Fibroblast of lung (primary cell): ENCODE measurements at regions not wholly inside any gene's neighbourhood (a gene's known extent, or its start where the extent isn't known, plus 50 kb on each side); places are given as distances from the start of the nearest gene placed in this dataset.
"Not testable (repeated sequence)": the region's sequence is repeated elsewhere in the genome, so short reads cannot be mapped to it uniquely, and the experiment has no call there.

Source experiments
- DNase-seq, 2 donors: peaks; one replicate each; pipeline versions ENCODE4 v3.0.0 to v3.0.0-alpha.2; 2010; ENCODE audit warnings: low read depth in 2 of 2
- H2AFZ ChIP-seq: 2 replicates; pipeline ENCODE4 v1.5.1; 2012; ENCODE audit warnings: low read length, control low read depth, inconsistent platforms
- H3K27ac ChIP-seq: 2 replicates; pipeline ENCODE4 v1.5.1; 2011; ENCODE audit warnings: low read length, control low read depth; ENCODE audit not compliant: insufficient read depth
- H3K27me3 ChIP-seq: 2 replicates; pipeline ENCODE4 v1.5.1; 2011; ENCODE audit warnings: mild to moderate bottlenecking, low read length; ENCODE audit not compliant: control insufficient read depth, insufficient read depth
- H3K36me3 ChIP-seq: 2 replicates; pipeline ENCODE4 v1.5.1; 2011; ENCODE audit warnings: low read length; ENCODE audit not compliant: control insufficient read depth, insufficient read depth
- H3K4me1 ChIP-seq: 2 replicates; pipeline ENCODE4 v1.5.1; 2011; ENCODE audit warnings: low read length; ENCODE audit not compliant: control insufficient read depth, insufficient read depth; ENCODE audit errors: extremely low read depth
- H3K4me2 ChIP-seq: 2 replicates; pipeline ENCODE4 v1.5.1; 2011; ENCODE audit warnings: low read length, control low read depth; ENCODE audit not compliant: insufficient read depth; ENCODE audit errors: extremely low read depth
- H3K4me3 ChIP-seq, 4 experiments: fragments of 200-600 bp in 1 of 4; sonication (generic) in 1 of 4; replicated peaks in 1 of 4; 2 replicates each; pipeline ENCODE4 v1.5.1; 2011 to 2016; ENCODE audit warnings: low read length in 4 of 4, low read depth in 3 of 4, mild to moderate bottlenecking in 3 of 4, control low read depth in 2 of 4, inconsistent platforms in 1 of 4, mixed read lengths in 1 of 4; ENCODE audit not compliant: insufficient read depth in 1 of 4; ENCODE audit errors: control extremely low read depth in 1 of 4
- H3K79me2 ChIP-seq: 2 replicates; pipeline ENCODE4 v1.5.1; 2012; ENCODE audit warnings: mild to moderate bottlenecking, low read length, inconsistent platforms; ENCODE audit not compliant: control insufficient read depth, insufficient read depth
- H3K9ac ChIP-seq: 2 replicates; pipeline ENCODE4 v1.5.1; 2011; ENCODE audit warnings: mild to moderate bottlenecking, low read length, control low read depth; ENCODE audit not compliant: insufficient read depth
- H3K9me3 ChIP-seq: 2 replicates; pipeline ENCODE4 v1.5.1; 2012; ENCODE audit warnings: low read depth, low read length; ENCODE audit not compliant: control insufficient read depth, insufficient read depth
- H4K20me1 ChIP-seq: 2 replicates; pipeline ENCODE4 v1.5.1; 2011; ENCODE audit warnings: low read length; ENCODE audit not compliant: control insufficient read depth, insufficient read depth; ENCODE audit errors: extremely low read depth
- EZH2 ChIP-seq: IDR thresholded peaks from 2 replicates; pipeline ENCODE4 v1.5.1; 2012; ENCODE audit warnings: low read length, control low read depth, mild to moderate bottlenecking; ENCODE audit errors: missing control alignments
- TF ChIP-seq, protein P1 (sequence below), 2 donors: IDR thresholded peaks in 1 of 2; conservative IDR thresholded peaks in 1 of 2; 1 replicate in 1 of 2; 2 replicates in 1 of 2; pipeline ENCODE4 v1.5.1; 2011 to 2012; ENCODE audit warnings: low read length in 2 of 2, control low read depth in 1 of 2, inconsistent platforms in 1 of 2, low read depth in 1 of 2, mild to moderate bottlenecking in 1 of 2

GRCh38 chr9:89687188-89687587 lies 82.4 kb downstream of the GADD45G start:
- Histone ChIP-seq H3K4me2 (no peak overlapping the region), H2AFZ (no peak overlapping the region), H3K9ac (no peak overlapping the region), H3K27ac (no peak overlapping the region), H3K79me2 (no peaks in the 10 kb centered on the region), H3K4me3 (no peak overlapping the region), H3K36me3 (no peaks in the 10 kb centered on the region), H3K27me3 (no peaks in the 10 kb centered on the region), H3K9me3 (no peaks in the 10 kb centered on the region), H4K20me1 (no peaks in the 10 kb centered on the region), H3K4me1 (no peaks in the 10 kb centered on the region)
- DNase-seq, result no peak
- no peak for TF ChIP-seq EZH2
- TF ChIP-seq, protein P1, sequence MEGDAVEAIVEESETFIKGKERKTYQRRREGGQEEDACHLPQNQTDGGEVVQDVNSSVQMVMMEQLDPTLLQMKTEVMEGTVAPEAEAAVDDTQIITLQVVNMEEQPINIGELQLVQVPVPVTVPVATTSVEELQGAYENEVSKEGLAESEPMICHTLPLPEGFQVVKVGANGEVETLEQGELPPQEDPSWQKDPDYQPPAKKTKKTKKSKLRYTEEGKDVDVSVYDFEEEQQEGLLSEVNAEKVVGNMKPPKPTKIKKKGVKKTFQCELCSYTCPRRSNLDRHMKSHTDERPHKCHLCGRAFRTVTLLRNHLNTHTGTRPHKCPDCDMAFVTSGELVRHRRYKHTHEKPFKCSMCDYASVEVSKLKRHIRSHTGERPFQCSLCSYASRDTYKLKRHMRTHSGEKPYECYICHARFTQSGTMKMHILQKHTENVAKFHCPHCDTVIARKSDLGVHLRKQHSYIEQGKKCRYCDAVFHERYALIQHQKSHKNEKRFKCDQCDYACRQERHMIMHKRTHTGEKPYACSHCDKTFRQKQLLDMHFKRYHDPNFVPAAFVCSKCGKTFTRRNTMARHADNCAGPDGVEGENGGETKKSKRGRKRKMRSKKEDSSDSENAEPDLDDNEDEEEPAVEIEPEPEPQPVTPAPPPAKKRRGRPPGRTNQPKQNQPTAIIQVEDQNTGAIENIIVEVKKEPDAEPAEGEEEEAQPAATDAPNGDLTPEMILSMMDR (conservative IDR thresholded peaks at IDR 0.05 in 1 of 2, IDR thresholded peaks at IDR 0.05 in 1 of 2; ENCODE audit: low read depth in 1 of 2, low read length in 2 of 2), result no peak

- Histone ChIP-seq H2AFZ (no peak overlapping the region), H3K27me3 (no peaks in the 10 kb centered on the region), H3K4me2 (no peak overlapping the region), H4K20me1 (no peaks in the 10 kb centered on the region), H3K27ac (no peak overlapping the region), H3K79me2 (no peaks in the 10 kb centered on the region), H3K36me3 (no peaks in the 10 kb centered on the region), H3K9me3 (no peaks in the 10 kb centered on the region), H3K9ac (no peak overlapping the region), H3K4me3 (no peak overlapping the region), H3K4me1 (no peaks in the 10 kb centered on the region)
- DNase-seq, result no peak
- TF ChIP-seq, protein P1 (conservative IDR thresholded peaks at IDR 0.05 in 1 of 2, IDR thresholded peaks at IDR 0.05 in 1 of 2; ENCODE audit: low read depth in 1 of 2, low read length in 2 of 2), result no peak
- TF ChIP-seq EZH2, result no peak
Measured at GRCh38 chr9:89687848-89688247, 83.0 kb downstream of the GADD45G start.

DNA sequence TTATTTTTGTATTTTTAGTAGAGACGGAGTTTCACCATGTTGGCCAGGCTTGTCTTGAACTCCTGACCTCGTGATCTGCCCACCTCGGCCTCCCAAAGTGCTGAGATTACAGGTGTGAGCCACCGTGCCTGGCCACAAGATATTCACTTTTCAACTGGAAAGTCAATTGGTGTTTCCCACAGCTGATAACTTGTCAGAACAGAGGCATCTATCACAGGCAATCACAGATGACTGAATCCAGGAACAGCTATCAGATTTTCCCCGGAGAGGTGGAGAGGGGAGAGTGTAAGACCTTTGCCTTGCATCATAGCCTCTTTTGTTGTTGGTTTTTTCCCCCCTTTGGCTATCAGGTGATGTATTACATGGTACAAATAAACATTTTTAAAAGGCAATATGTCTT lies 84.5 kb downstream of the GADD45G start:
- H4K20me1 ChIP-seq, DNase-seq, H3K27ac ChIP-seq: not testable (repeated sequence)

More for the DNA sequence above, 84.5 kb downstream of the GADD45G start:
- not testable (repeated sequence) for H3K4me2 ChIP-seq, H3K4me3 ChIP-seq, H3K36me3 ChIP-seq, H3K9ac ChIP-seq, H2AFZ ChIP-seq, H3K27me3 ChIP-seq, H3K9me3 ChIP-seq, H3K4me1 ChIP-seq, H3K79me2 ChIP-seq
